Pons (tissue), 1 donor: ENCODE measurements at regions not wholly inside any gene's neighbourhood (a gene's known extent, or its start where the extent isn't known, plus 50 kb on each side); places are given as distances from the start of the nearest gene placed in this dataset.

ENCODE experiments used
- DNase-seq: peaks from one replicate; pipeline ENCODE4 v3.0.0-alpha.2; 2016; ENCODE audit warnings: low spot score

GRCh38 chr5:173802670-173803165 lies 85.4 kb upstream of the CPEB4 start:
- no peak for DNase-seq

- no peak for DNase-seq
Observed at GRCh38 chr5:173804579-173804978, 83.6 kb upstream of the CPEB4 start.

- no peak for DNase-seq
Observed at GRCh38 chr5:173806270-173807035, 81.7 kb upstream of the CPEB4 start.

GRCh38 chr5:173807181-173807655 lies 80.9 kb upstream of the CPEB4 start:
- DNase-seq = peak; percentile 45

GRCh38 chr5:173808079-173808808 lies 79.9 kb upstream of the CPEB4 start:
- DNase-seq = no peak

- DNase-seq = no peak
Observed at GRCh38 chr5:173809014-173809413, 79.1 kb upstream of the CPEB4 start.

GRCh38 chr5:173812811-173813550 lies 75.2 kb upstream of the CPEB4 start:
- no peak for DNase-seq

GRCh38 chr5:173814053-173814452 lies 74.1 kb upstream of the CPEB4 start:
- DNase-seq = no peak

GRCh38 chr5:173815571-173815970 lies 72.6 kb upstream of the CPEB4 start:
- no peak for DNase-seq

- no peak for DNase-seq
Observed at GRCh38 chr5:173816728-173817127, 71.4 kb upstream of the CPEB4 start.

- no peak for DNase-seq
Observed at GRCh38 chr5:173817561-173817960, 70.6 kb upstream of the CPEB4 start.

- no peak for DNase-seq
Observed at GRCh38 chr5:173819521-173819920, 68.6 kb upstream of the CPEB4 start.

GRCh38 chr5:173823274-173823644 lies 64.9 kb upstream of the CPEB4 start:
- no peak for DNase-seq

- no peak for DNase-seq
Observed at GRCh38 chr5:173823721-173824567, 64.2 kb upstream of the CPEB4 start.

- DNase-seq = no peak
Observed at GRCh38 chr5:173825215-173825865, 62.8 kb upstream of the CPEB4 start.

GRCh38 chr5:173826086-173826427 lies 62.1 kb upstream of the CPEB4 start:
- DNase-seq = no peak

- no peak for DNase-seq
Observed at GRCh38 chr5:173826428-173827350, 61.5 kb upstream of the CPEB4 start.

- DNase-seq = no peak
Observed at GRCh38 chr5:173828952-173829351, 59.2 kb upstream of the CPEB4 start.

- DNase-seq = no peak
Observed at GRCh38 chr5:173829826-173830225, 58.3 kb upstream of the CPEB4 start.

- DNase-seq = no peak
Observed at GRCh38 chr5:173830421-173830820, 57.7 kb upstream of the CPEB4 start.
